HFF-Myc (cell line): ENCODE measurements at regions not wholly inside any gene's neighbourhood (a gene's known extent, or its start where the extent isn't known, plus 50 kb on each side); places are given as distances from the start of the nearest gene placed in this dataset.

Experiments used
- DNase-seq: peaks from one replicate; pipeline ENCODE4 v3.0.0-alpha.2; 2011; ENCODE audit warnings: low read depth; ENCODE audit errors: extremely low read depth
- H3K4me3 ChIP-seq: replicated peaks from 2 replicates; pipeline ENCODE4 v1.5.1; 2011; ENCODE audit warnings: low read depth, mild to moderate bottlenecking, control low read depth, low read length
- TF ChIP-seq, protein P1 (sequence below): IDR thresholded peaks from 2 replicates; pipeline ENCODE4 v1.5.1; 2012; ENCODE audit warnings: mild to moderate bottlenecking, low read depth, low read length, control low read depth; ENCODE audit errors: missing control alignments

DNA sequence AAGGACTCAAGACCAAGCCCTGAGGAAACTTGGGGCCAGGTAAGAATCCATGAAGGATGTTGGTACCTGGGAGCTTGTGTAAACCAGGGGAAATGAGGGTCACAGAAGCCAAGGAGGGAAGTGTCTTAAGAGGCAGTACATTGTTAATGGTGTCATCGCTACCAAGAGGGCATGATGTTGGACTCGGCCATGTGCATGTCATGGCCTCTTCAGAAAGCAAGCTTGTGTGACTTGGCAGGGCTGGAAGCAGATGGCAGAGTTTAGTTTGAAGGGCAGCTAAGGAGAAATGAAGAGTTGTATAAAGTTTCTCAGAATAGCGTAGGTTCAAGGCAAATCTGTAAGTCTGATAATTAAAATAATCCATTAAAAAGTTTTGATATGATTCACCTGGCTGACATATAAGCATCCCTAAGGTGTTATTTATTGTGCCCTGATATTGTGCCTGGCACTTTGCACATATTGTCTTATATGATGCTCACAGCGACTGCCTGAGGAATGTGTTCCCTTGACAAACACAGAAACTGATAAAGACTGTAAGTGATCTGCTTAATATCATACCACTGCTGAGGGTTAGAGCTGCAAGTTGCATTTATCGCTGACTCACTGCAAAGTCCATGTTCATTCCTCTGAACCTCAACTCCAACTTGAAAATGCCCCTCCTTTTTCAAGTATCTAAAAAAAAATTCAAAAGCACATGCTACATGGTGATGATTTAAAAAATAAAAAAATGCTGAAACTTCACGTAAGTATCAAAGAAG, 81.3 kb upstream of the PTPN3 start:
- TF ChIP-seq, protein P1, sequence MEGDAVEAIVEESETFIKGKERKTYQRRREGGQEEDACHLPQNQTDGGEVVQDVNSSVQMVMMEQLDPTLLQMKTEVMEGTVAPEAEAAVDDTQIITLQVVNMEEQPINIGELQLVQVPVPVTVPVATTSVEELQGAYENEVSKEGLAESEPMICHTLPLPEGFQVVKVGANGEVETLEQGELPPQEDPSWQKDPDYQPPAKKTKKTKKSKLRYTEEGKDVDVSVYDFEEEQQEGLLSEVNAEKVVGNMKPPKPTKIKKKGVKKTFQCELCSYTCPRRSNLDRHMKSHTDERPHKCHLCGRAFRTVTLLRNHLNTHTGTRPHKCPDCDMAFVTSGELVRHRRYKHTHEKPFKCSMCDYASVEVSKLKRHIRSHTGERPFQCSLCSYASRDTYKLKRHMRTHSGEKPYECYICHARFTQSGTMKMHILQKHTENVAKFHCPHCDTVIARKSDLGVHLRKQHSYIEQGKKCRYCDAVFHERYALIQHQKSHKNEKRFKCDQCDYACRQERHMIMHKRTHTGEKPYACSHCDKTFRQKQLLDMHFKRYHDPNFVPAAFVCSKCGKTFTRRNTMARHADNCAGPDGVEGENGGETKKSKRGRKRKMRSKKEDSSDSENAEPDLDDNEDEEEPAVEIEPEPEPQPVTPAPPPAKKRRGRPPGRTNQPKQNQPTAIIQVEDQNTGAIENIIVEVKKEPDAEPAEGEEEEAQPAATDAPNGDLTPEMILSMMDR = no peak
- no peak overlapping the region for H3K4me3 ChIP-seq
- no peak for DNase-seq

DNA sequence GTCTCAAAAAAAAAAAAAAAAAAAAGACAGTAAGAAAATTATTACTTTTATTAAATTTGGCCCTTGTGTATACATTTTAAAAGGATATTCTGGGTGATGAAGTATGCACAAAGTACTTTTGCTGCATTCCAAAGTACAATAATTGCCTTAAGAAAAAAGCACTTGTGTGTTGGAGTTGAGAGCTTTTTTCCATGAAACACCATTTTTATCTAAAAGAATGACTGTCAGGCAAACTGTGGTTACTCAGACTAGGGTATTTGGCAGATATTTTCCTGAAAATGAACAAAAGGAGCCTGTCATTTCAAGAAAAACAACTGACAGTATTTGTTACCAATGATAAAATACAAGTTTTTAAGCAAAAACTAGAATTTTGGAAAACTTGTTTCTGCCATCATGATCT, 84.3 kb upstream of the PTPN3 start:
- H3K4me3 ChIP-seq = no peak overlapping the region
- no peak for DNase-seq
- TF ChIP-seq, protein P1 = no peak

DNA sequence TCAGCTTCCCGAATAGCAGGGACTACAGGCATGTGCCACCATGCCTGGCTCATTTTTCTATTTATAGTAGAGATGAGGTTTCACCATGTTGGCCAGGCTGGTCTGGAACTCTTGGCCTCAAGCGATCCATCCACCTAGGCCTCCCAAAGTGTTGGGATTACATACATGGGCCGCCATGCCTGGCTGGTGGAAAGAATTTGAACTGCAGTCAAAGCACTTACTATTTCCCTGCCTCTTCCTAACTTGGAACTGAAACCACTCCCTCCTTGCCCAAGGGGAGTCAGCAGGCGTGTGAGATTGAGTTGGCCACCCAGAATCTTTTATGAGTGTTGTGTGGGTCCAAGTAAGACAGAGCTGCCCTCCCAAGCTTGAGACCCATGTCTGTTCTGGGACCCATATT, 86.1 kb upstream of the PTPN3 start:
- DNase-seq = no peak
- no peak overlapping the region for H3K4me3 ChIP-seq
- TF ChIP-seq, protein P1 = no peak

DNA sequence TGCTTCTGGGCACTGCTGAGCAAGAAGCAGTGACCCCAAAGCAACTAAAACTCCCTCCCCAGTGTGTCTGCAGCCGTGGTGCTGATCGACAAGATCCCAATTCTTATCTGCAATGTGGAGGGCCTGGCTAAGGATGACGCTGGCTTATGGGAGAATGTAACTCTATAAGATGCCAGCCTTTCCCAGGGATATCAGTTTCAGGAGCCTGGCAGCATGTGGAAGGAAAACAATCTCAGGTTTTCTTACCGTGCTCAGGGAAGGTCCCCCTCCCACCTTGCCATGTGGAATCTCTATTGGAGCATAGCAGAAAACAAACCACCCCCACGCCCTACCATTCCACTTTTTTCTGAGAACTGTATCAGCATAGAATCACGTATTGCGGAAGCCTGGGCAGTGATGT, 87.7 kb upstream of the PTPN3 start:
- TF ChIP-seq, protein P1 = no peak
- no peak for DNase-seq
- H3K4me3 ChIP-seq = no peak overlapping the region

DNA sequence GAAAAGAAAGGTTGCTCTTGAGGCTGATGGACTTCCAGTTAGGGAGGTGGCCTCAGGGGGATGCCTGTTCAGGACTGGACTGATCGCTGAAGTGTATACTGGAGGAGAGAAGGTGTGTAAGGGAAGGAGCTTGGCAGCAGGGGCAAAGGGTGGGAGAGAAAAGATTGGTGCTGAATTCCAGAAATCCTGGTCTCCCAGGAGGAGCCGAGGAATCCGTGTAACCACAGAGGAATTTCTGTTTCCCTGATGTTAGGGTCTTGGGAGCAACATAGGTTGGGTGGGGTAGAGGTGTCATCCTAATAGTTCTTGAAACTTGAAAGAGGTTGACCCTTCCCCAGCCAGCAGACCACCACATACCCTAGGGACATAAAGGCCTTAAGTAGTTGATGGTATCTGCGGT, 88.9 kb upstream of the PTPN3 start:
- no peak for DNase-seq
- TF ChIP-seq, protein P1 = no peak
- H3K4me3 ChIP-seq = no peak overlapping the region

DNA sequence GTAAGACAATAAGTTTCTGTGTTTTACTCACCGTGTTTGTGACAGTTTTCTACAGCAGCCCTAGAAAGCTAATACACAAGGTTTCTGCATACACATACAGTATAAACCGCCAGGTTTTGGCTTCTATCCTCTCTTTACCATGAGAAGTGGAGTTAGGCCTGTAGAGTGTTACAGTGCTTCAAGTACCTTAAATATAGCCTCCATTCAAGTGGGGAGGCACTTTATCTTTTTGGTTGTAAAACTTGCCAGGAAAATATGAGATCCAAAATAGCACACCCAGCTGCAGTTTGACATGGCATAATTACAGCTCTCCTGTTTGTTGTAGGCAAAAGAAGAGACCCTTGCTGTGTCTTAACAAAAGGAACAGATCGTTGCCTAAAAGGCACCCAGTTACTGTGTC, 90.3 kb upstream of the PTPN3 start:
- no peak for DNase-seq

More for the DNA sequence above, 90.3 kb upstream of the PTPN3 start:
- H3K4me3 ChIP-seq = no peak overlapping the region
- TF ChIP-seq, protein P1 = no peak
